GM23338 (cell line): ENCODE measurements at regions not wholly inside any gene's neighbourhood (a gene's known extent, or its start where the extent isn't known, plus 50 kb on each side); places are given as distances from the start of the nearest gene placed in this dataset.

ENCODE experiments used
- ATAC-seq: fragments of 200-7000 bp; cut with Tn5 transposase; 3 replicates; pipeline ENCODE4 v1.9.1; 2020
- DNase-seq: peaks from one replicate; pipeline ENCODE4 v3.0.0-alpha.2; 2015; ENCODE audit warnings: low spot score
- H2AFZ ChIP-seq: fragments of 200-600 bp; sonication (generic); 2 replicates; pipeline ENCODE4 v1.8.0; 2016; ENCODE audit warnings: antibody characterized with exemption, mild to moderate bottlenecking, moderate library complexity
- H3F3A ChIP-seq: fragments of 200-600 bp; sonication (generic); replicated peaks from 2 replicates; pipeline ENCODE4 v1.8.0; 2017; ENCODE audit warnings: antibody characterized with exemption, mixed run types, low read depth
- H3K27ac ChIP-seq: fragments of 200-600 bp; sonication (generic); 2 replicates; pipeline ENCODE4 v1.6.1; 2016; ENCODE audit warnings: low read depth
- H3K27me3 ChIP-seq: fragments of 200-600 bp; sonication (generic); 2 replicates; pipeline ENCODE4 v1.8.0; 2016; ENCODE audit warnings: mild to moderate bottlenecking, mixed run types, moderate library complexity; ENCODE audit not compliant: insufficient read depth
- H3K36me3 ChIP-seq: fragments of 200-600 bp; sonication (generic); 2 replicates; pipeline ENCODE4 v1.8.0; 2016; ENCODE audit warnings: mild to moderate bottlenecking; ENCODE audit not compliant: insufficient read depth
- H3K4me1 ChIP-seq: fragments of 200-600 bp; sonication (generic); 2 replicates; pipeline ENCODE4 v1.8.0; 2016; ENCODE audit warnings: mild to moderate bottlenecking, moderate library complexity; ENCODE audit not compliant: insufficient read depth
- H3K4me2 ChIP-seq: fragments of 200-600 bp; sonication (generic); 2 replicates; pipeline ENCODE4 v1.7.1; 2017; ENCODE audit warnings: mixed run types
- H3K4me3 ChIP-seq: fragments of 200-600 bp; sonication (generic); 2 replicates; pipeline ENCODE4 v1.6.1; 2016; ENCODE audit warnings: mixed run types
- H3K79me2 ChIP-seq: fragments of 200-600 bp; sonication (generic); replicated peaks from 2 replicates; pipeline ENCODE4 v1.8.0; 2017; ENCODE audit warnings: mild to moderate bottlenecking; ENCODE audit not compliant: insufficient read depth
- H3K9me2 ChIP-seq: fragments of 200-600 bp; sonication (generic); 2 replicates; pipeline ENCODE4 v1.8.0; 2017; ENCODE audit not compliant: insufficient read depth
- H4K20me1 ChIP-seq: fragments of 200-600 bp; sonication (generic); replicated peaks from 2 replicates; pipeline ENCODE4 v1.8.0; 2017; ENCODE audit warnings: mild to moderate bottlenecking; ENCODE audit not compliant: insufficient read depth
- H3K27ac Mint-ChIP-seq: 2 replicates; pipeline ENCODE4 v1.8.0; 2020; ENCODE audit warnings: inconsistent platforms, mild to moderate bottlenecking, moderate library complexity, mixed read lengths
- H3K27me3 Mint-ChIP-seq: 3 replicates; pipeline ENCODE4 v1.8.0; 2022; ENCODE audit warnings: low read depth, mild to moderate bottlenecking, moderate library complexity, mixed read lengths, inconsistent platforms; ENCODE audit not compliant: insufficient read depth, poor library complexity
- H3K36me3 Mint-ChIP-seq: 3 replicates; pipeline ENCODE4 v1.8.0; 2021; ENCODE audit warnings: low read depth, mild to moderate bottlenecking, inconsistent platforms, moderate library complexity, mixed read lengths
- H3K4me1 Mint-ChIP-seq: 3 replicates; pipeline ENCODE4 v1.8.0; 2020; ENCODE audit warnings: mild to moderate bottlenecking, inconsistent platforms, mixed read lengths
- H3K4me3 Mint-ChIP-seq: 3 replicates; pipeline ENCODE4 v1.8.0; 2021; ENCODE audit warnings: moderate library complexity, mild to moderate bottlenecking, inconsistent platforms, mixed read lengths
- H3K9me3 Mint-ChIP-seq: 3 replicates; pipeline ENCODE4 v1.8.0; 2020; ENCODE audit warnings: moderate library complexity, mild to moderate bottlenecking, inconsistent platforms, mixed read lengths
- CREB1 ChIP-seq: fragments of 250-450 bp; sonication (Bioruptor Pico); IDR thresholded peaks from 2 replicates; pipeline ENCODE4 v1.5.0; 2020; ENCODE audit warnings: low read depth, mild to moderate bottlenecking, moderate library complexity
- EZH2 ChIP-seq: fragments of 200-600 bp; sonication (generic); IDR thresholded peaks from one replicate; pipeline ENCODE4 v1.8.0; 2017; ENCODE audit warnings: antibody characterized with exemption, mild to moderate bottlenecking, low read depth; ENCODE audit not compliant: unreplicated experiment
- JUNB ChIP-seq: IDR thresholded peaks from one replicate; pipeline ENCODE4 v1.6.1; 2016; ENCODE audit warnings: antibody characterized with exemption; ENCODE audit not compliant: unreplicated experiment
- NANOG ChIP-seq: IDR thresholded peaks from 2 replicates; pipeline ENCODE4 v1.6.1; 2016; ENCODE audit warnings: antibody characterized with exemption, borderline replicate concordance
- TF ChIP-seq, protein P1 (sequence below): IDR thresholded peaks from one replicate; pipeline ENCODE4 v1.6.1; 2018; ENCODE audit warnings: antibody characterized with exemption; ENCODE audit not compliant: unreplicated experiment
- TF ChIP-seq, protein P2 (sequence below): fragments of 250-450 bp; sonication (Bioruptor Pico); IDR thresholded peaks from 2 replicates; pipeline ENCODE4 v1.5.0; 2020; ENCODE audit warnings: mild to moderate bottlenecking, moderate library complexity
- TF ChIP-seq, protein P3 (sequence below): IDR thresholded peaks from 2 replicates; pipeline ENCODE4 v1.6.1; 2016; ENCODE audit warnings: antibody characterized with exemption

DNA sequence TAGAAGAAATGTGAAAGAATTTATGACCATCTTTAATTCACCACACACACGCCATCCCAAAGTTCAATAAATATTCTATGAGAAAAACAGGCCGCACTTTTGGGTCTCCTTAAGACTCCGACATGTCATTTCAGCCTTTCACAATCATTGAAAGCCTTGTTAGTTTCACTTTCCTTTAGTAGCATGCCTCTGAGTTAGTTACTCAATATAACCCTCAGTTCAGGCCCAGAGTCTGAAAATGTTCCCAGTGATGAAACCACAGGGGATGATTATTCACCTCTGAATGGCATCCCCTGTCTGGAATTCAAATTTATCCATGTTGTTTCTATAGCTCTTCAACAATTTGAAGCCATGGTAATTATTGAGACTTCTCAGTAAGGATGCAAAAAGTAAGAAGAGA lies 278.1 kb upstream of the NRP1 start:
- ATAC-seq (no peak), DNase-seq (no peak)
- H3K4me3 Mint-ChIP-seq, result no peak overlapping the region
- H3K9me3 Mint-ChIP-seq, result peaks cover 5% of the 10 kb centered on the region; the same call in 1 of the 3 replicates
- Histone ChIP-seq H3F3A (no peaks in the 10 kb centered on the region), H3K27me3 (no peaks in the 10 kb centered on the region), H3K4me3 (no peak overlapping the region), H3K9me2 (peaks cover 24% of the 10 kb centered on the region; the same call in 1 of the 2 replicates), H3K4me1 (peaks cover 9% of the 10 kb centered on the region; the same call in 1 of the 2 replicates), H3K36me3 (no peaks in the 10 kb centered on the region), H3K79me2 (no peaks in the 10 kb centered on the region), H3K4me2 (no peak overlapping the region), H3K27ac (no peak overlapping the region), H4K20me1 (no peaks in the 10 kb centered on the region), H2AFZ (no peak overlapping the region)
- no peaks in the 10 kb centered on the region; the same call in 1 of the 3 replicates for H3K36me3 Mint-ChIP-seq
- TF ChIP-seq CREB1 (CRISPR knock-in tag) (no peak), JUNB (no peak), EZH2 (no peak), NANOG (no peak)
- TF ChIP-seq, protein P1, sequence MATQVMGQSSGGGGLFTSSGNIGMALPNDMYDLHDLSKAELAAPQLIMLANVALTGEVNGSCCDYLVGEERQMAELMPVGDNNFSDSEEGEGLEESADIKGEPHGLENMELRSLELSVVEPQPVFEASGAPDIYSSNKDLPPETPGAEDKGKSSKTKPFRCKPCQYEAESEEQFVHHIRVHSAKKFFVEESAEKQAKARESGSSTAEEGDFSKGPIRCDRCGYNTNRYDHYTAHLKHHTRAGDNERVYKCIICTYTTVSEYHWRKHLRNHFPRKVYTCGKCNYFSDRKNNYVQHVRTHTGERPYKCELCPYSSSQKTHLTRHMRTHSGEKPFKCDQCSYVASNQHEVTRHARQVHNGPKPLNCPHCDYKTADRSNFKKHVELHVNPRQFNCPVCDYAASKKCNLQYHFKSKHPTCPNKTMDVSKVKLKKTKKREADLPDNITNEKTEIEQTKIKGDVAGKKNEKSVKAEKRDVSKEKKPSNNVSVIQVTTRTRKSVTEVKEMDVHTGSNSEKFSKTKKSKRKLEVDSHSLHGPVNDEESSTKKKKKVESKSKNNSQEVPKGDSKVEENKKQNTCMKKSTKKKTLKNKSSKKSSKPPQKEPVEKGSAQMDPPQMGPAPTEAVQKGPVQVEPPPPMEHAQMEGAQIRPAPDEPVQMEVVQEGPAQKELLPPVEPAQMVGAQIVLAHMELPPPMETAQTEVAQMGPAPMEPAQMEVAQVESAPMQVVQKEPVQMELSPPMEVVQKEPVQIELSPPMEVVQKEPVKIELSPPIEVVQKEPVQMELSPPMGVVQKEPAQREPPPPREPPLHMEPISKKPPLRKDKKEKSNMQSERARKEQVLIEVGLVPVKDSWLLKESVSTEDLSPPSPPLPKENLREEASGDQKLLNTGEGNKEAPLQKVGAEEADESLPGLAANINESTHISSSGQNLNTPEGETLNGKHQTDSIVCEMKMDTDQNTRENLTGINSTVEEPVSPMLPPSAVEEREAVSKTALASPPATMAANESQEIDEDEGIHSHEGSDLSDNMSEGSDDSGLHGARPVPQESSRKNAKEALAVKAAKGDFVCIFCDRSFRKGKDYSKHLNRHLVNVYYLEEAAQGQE, result no peak
- TF ChIP-seq, protein P2, sequence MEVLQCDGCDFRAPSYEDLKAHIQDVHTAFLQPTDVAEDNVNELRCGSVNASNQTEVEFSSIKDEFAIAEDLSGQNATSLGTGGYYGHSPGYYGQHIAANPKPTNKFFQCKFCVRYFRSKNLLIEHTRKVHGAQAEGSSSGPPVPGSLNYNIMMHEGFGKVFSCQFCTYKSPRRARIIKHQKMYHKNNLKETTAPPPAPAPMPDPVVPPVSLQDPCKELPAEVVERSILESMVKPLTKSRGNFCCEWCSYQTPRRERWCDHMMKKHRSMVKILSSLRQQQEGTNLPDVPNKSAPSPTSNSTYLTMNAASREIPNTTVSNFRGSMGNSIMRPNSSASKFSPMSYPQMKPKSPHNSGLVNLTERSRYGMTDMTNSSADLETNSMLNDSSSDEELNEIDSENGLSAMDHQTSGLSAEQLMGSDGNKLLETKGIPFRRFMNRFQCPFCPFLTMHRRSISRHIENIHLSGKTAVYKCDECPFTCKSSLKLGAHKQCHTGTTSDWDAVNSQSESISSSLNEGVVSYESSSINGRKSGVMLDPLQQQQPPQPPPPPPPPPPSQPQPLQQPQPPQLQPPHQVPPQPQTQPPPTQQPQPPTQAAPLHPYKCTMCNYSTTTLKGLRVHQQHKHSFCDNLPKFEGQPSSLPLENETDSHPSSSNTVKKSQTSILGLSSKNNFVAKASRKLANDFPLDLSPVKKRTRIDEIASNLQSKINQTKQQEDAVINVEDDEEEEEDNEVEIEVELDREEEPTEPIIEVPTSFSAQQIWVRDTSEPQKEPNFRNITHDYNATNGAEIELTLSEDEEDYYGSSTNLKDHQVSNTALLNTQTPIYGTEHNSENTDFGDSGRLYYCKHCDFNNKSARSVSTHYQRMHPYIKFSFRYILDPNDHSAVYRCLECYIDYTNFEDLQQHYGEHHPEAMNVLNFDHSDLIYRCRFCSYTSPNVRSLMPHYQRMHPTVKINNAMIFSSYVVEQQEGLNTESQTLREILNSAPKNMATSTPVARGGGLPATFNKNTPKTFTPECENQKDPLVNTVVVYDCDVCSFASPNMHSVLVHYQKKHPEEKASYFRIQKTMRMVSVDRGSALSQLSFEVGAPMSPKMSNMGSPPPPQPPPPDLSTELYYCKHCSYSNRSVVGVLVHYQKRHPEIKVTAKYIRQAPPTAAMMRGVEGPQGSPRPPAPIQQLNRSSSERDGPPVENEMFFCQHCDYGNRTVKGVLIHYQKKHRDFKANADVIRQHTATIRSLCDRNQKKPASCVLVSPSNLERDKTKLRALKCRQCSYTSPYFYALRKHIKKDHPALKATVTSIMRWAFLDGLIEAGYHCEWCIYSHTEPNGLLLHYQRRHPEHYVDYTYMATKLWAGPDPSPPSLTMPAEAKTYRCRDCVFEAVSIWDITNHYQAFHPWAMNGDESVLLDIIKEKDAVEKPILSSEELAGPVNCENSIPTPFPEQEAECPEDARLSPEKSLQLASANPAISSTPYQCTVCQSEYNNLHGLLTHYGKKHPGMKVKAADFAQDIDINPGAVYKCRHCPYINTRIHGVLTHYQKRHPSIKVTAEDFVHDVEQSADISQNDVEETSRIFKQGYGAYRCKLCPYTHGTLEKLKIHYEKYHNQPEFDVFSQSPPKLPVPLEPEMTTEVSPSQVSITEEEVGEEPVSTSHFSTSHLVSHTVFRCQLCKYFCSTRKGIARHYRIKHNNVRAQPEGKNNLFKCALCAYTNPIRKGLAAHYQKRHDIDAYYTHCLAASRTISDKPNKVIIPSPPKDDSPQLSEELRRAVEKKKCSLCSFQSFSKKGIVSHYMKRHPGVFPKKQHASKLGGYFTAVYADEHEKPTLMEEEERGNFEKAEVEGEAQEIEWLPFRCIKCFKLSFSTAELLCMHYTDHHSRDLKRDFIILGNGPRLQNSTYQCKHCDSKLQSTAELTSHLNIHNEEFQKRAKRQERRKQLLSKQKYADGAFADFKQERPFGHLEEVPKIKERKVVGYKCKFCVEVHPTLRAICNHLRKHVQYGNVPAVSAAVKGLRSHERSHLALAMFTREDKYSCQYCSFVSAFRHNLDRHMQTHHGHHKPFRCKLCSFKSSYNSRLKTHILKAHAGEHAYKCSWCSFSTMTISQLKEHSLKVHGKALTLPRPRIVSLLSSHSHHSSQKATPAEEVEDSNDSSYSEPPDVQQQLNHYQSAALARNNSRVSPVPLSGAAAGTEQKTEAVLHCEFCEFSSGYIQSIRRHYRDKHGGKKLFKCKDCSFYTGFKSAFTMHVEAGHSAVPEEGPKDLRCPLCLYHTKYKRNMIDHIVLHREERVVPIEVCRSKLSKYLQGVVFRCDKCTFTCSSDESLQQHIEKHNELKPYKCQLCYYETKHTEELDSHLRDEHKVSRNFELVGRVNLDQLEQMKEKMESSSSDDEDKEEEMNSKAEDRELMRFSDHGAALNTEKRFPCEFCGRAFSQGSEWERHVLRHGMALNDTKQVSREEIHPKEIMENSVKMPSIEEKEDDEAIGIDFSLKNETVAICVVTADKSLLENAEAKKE (CRISPR knock-in tag), result no peak
- TF ChIP-seq, protein P3, sequence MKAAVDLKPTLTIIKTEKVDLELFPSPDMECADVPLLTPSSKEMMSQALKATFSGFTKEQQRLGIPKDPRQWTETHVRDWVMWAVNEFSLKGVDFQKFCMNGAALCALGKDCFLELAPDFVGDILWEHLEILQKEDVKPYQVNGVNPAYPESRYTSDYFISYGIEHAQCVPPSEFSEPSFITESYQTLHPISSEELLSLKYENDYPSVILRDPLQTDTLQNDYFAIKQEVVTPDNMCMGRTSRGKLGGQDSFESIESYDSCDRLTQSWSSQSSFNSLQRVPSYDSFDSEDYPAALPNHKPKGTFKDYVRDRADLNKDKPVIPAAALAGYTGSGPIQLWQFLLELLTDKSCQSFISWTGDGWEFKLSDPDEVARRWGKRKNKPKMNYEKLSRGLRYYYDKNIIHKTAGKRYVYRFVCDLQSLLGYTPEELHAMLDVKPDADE, result no peak
- H3K27ac Mint-ChIP-seq, result no peak overlapping the region
- H3K27me3 Mint-ChIP-seq, result peaks cover 2% of the 10 kb centered on the region
- H3K4me1 Mint-ChIP-seq, result peaks cover 9% of the 10 kb centered on the region
